HCT116 (cell line): ENCODE measurements at regions not wholly inside any gene's neighbourhood (a gene's known extent, or its start where the extent isn't known, plus 50 kb on each side); places are given as distances from the start of the nearest gene placed in this dataset.

Experiments
- ATAC-seq: fragments of 200-7000 bp; cut with Tn5 transposase; 2 replicates; pipeline ENCODE4 v1.9.1; 2020; ENCODE audit warnings: mild to moderate bottlenecking, moderate library complexity
- BruUV-seq: library from RNA; stranded (reverse); fragments of 400-500 nt; replicated peaks from 2 replicates; lab custom pipeline; 2021; lab: Mats Ljungman, UMichigan
- CTCF ChIA-PET: fragments of 300-600 bp; sonication (Branson Sonifier 250); formaldehyde crosslinking; loops from one replicate; lab custom pipeline; 2021; ENCODE audit warnings: antibody characterized with exemption; lab: Charles Lee
- POLR2A ChIA-PET: fragments of 300-600, 350-600 bp; sonication (Branson Sonifier 250); formaldehyde crosslinking; loops from one replicate; lab custom pipeline; 2021; ENCODE audit warnings: antibody characterized with exemption; lab: Charles Lee
- RAD21 ChIA-PET, 2 experiments: fragments of 300-600 bp; sonication (Branson Sonifier 250); formaldehyde crosslinking; loops; one replicate each; lab custom pipeline; 2023; ENCODE audit warnings: low total read pairs in 2 of 2; ENCODE audit not compliant: uncharacterized antibody in 2 of 2, unreplicated experiment in 2 of 2, low non-redundant PET in 1 of 2; lab: Charles Lee
- DNase-seq: peaks from one replicate; pipeline ENCODE4 v3.0.0-alpha.2; 2010; ENCODE audit warnings: low read depth, low spot score
- H2AFZ ChIP-seq: fragments of 200-600 bp; shearing (Covaris generic), sonication (generic); 2 replicates; pipeline ENCODE4 v1.6.1; 2017; ENCODE audit warnings: low read depth, mixed run types, mixed read lengths, antibody characterized with exemption, low read length; ENCODE audit not compliant: poor library complexity, severe bottlenecking
- H3K27ac ChIP-seq: 2 replicates; pipeline ENCODE4 v1.5.1; 2012; ENCODE audit warnings: low read depth, low read length
- H3K27me3 ChIP-seq: fragments of 200-600 bp; sonication (generic); 2 replicates; pipeline ENCODE4 v1.6.1; 2016; ENCODE audit warnings: mixed run types, low read length, mixed read lengths; ENCODE audit not compliant: insufficient read depth
- H3K36me3 ChIP-seq, 2 experiments: fragments of 200-500 bp in 1 of 2; fragments of 200-600 bp in 1 of 2; sonication (Bioruptor generic) in 1 of 2; sonication (generic) in 1 of 2; 2 replicates each; pipeline versions ENCODE4 v1.5.1 to v1.6.1; 2014 to 2016; ENCODE audit warnings: low read length in 2 of 2, inconsistent platforms in 1 of 2, mixed read lengths in 1 of 2, mixed run types in 1 of 2; ENCODE audit not compliant: insufficient read depth in 2 of 2, control insufficient read depth in 1 of 2
- H3K4me1 ChIP-seq, 2 experiments: fragments of 200-600 bp in 1 of 2; sonication (generic) in 1 of 2; 2 replicates each; pipeline versions ENCODE4 v1.5.1 to v1.6.1; 2012 to 2017; ENCODE audit warnings: low read length in 2 of 2, inconsistent platforms in 1 of 2, mild to moderate bottlenecking in 1 of 2, mixed read lengths in 1 of 2, mixed run types in 1 of 2, moderate library complexity in 1 of 2; ENCODE audit not compliant: insufficient read depth in 2 of 2, control insufficient read depth in 1 of 2
- H3K4me2 ChIP-seq: fragments of 200-600 bp; sonication (generic); 2 replicates; pipeline ENCODE4 v1.6.1; 2017; ENCODE audit warnings: mixed run types, low read length, mixed read lengths
- H3K4me3 ChIP-seq, 2 experiments: fragments of 200-600 bp in 1 of 2; sonication (generic) in 1 of 2; replicated peaks in 1 of 2; 2 replicates each; pipeline ENCODE4 v1.5.1; 2011 to 2016; ENCODE audit warnings: low read length in 2 of 2, control low read depth in 1 of 2, low read depth in 1 of 2, mild to moderate bottlenecking in 1 of 2, mixed read lengths in 1 of 2, mixed run types in 1 of 2
- H3K79me2 ChIP-seq: fragments of 200-600 bp; sonication (generic); 2 replicates; pipeline ENCODE4 v1.6.1; 2017; ENCODE audit warnings: mild to moderate bottlenecking, mixed run types, low read length, moderate library complexity, mixed read lengths; ENCODE audit not compliant: insufficient read depth
- H3K9ac ChIP-seq: fragments of 200-600 bp; sonication (generic); 2 replicates; pipeline ENCODE4 v1.6.1; 2016; ENCODE audit warnings: low read length, mixed read lengths
- H3K9me2 ChIP-seq: fragments of 200-600 bp; sonication (generic), shearing (Covaris generic); 2 replicates; pipeline ENCODE4 v1.6.1; 2017; ENCODE audit warnings: mixed run types, mild to moderate bottlenecking, moderate library complexity; ENCODE audit not compliant: insufficient read depth
- H3K9me3 ChIP-seq, 2 experiments: fragments of 200-500 bp in 1 of 2; fragments of 200-600 bp in 1 of 2; sonication (Bioruptor generic) in 1 of 2; sonication (generic) in 1 of 2; 2 replicates each; pipeline ENCODE4 v1.6.1; 2014 to 2017; ENCODE audit warnings: low read length in 2 of 2, mixed read lengths in 2 of 2, inconsistent platforms in 1 of 2, low read depth in 1 of 2, mild to moderate bottlenecking in 1 of 2, mixed run types in 1 of 2, moderate library complexity in 1 of 2; ENCODE audit not compliant: control insufficient read depth in 1 of 2, insufficient read depth in 1 of 2
- H4K20me1 ChIP-seq: fragments of 200-600 bp; sonication (generic), shearing (Covaris generic); 2 replicates; pipeline ENCODE4 v1.6.1; 2017; ENCODE audit warnings: mixed run types, mild to moderate bottlenecking, moderate library complexity; ENCODE audit not compliant: insufficient read depth
- CBX3 ChIP-seq: IDR thresholded peaks from 2 replicates; pipeline ENCODE4 v1.6.1; 2012; ENCODE audit warnings: low read depth
- EZH2phosphoT487 ChIP-seq: fragments of 200-600 bp; IDR thresholded peaks from 2 replicates; pipeline ENCODE4 v1.6.1; 2018; ENCODE audit warnings: antibody characterized with exemption, borderline replicate concordance
- JUND ChIP-seq: IDR thresholded peaks from 2 replicates; pipeline ENCODE4 v1.6.1; 2012
- POLR2AphosphoS5 ChIP-seq: IDR thresholded peaks from 2 replicates; pipeline ENCODE4 v1.6.1; 2011; ENCODE audit warnings: mild to moderate bottlenecking, low read depth, low read length, moderate library complexity
- REST ChIP-seq: IDR thresholded peaks from 2 replicates; pipeline ENCODE4 v1.6.1; 2012; ENCODE audit warnings: low read depth
- SP1 ChIP-seq: IDR thresholded peaks from 2 replicates; pipeline ENCODE4 v1.6.1; 2012; ENCODE audit warnings: low read depth
- ZFX ChIP-seq: fragments of 450-650 bp; IDR thresholded peaks from 2 replicates; pipeline ENCODE4 v1.6.1; 2017
- ZNF274 ChIP-seq: fragments of 200-500 bp; sonication (Bioruptor generic); IDR thresholded peaks from 2 replicates; pipeline ENCODE4 v1.6.1; 2014; ENCODE audit warnings: mild to moderate bottlenecking, low read depth, low read length, inconsistent platforms
- intact Hi-C: fragments of 100-400 bp; cut with micrococcal nuclease; formaldehyde crosslinking; loops from 2 replicates; pipeline ENCODE4 v1.10.0; 2022

GRCh38 chr7:110010359-110010758 lies 1080.6 kb upstream of the LRRN3 start:
- H3K4me3 ChIP-seq, result no peak overlapping the region
- no peak for ATAC-seq
- no peak for TF ChIP-seq ZFX
- TF ChIP-seq, all 23 proteins: peak for 0
- intact Hi-C loops, result no loop called here
- BruUV-seq, result no TSS peak
- Histone ChIP-seq H3K9me3 (no peaks in the 10 kb centered on the region), H3K4me1 (no peaks in the 10 kb centered on the region), H4K20me1 (no peaks in the 10 kb centered on the region), H3K9ac (no peak overlapping the region), H2AFZ (no peak overlapping the region), H3K4me2 (no peak overlapping the region), H3K9me2 (no peaks in the 10 kb centered on the region), H3K79me2 (no peaks in the 10 kb centered on the region), H3K27me3 (no peaks in the 10 kb centered on the region), H3K27ac (no peak overlapping the region), H3K36me3 (no peaks in the 10 kb centered on the region)
- DNase-seq, result no peak
- CTCF ChIA-PET, result no interaction called here
- POLR2A ChIA-PET, result no interaction called here
- RAD21 ChIA-PET, result no interaction called here

DNA sequence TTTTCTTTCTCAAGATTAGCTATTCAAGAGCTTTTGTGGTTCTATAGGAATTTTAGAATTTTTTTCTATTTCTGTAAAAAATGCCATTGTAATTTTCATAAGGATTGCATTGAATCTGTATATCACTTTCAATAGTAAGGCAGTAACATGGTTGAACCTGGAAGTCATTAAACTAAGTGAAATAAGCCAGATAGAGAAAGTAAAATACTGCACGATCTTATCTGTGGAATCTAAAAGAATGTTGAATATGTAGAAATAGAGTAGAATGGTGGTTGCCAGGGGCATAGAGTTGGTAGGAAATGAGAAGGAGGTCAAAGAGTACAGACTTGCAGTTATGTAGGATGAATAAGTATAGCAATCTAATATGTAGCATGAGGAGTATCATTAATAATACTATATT lies 1073.5 kb upstream of the LRRN3 start:
- RAD21 ChIA-PET, result interaction anchor here in 1 of 2 experiments (0.7 kb wide), 1 partner anchor 798 kb away, joined by 3 read pairs; no protein-coding TSS in a partner anchor
- DNase-seq, result no peak
- TF ChIP-seq SP1 (no peak), EZH2phosphoT487 (no peak), REST (no peak), JUND (no peak), POLR2AphosphoS5 (no peak), ZNF274 (no peak), ZFX (no peak), CBX3 (no peak)
- H2AFZ ChIP-seq, result no peak overlapping the region
- no peaks in the 10 kb centered on the region for H3K79me2 ChIP-seq
- no TSS peak for BruUV-seq
- no peaks in the 10 kb centered on the region for H3K4me1 ChIP-seq
- no peaks in the 10 kb centered on the region for H3K36me3 ChIP-seq
- H3K27me3 ChIP-seq, result no peaks in the 10 kb centered on the region
- no peaks in the 10 kb centered on the region for H3K9me3 ChIP-seq
- H4K20me1 ChIP-seq, result no peaks in the 10 kb centered on the region
- no peak overlapping the region for H3K4me3 ChIP-seq
- no peak overlapping the region for H3K27ac ChIP-seq
- intact Hi-C loops, result no loop called here
- POLR2A ChIA-PET, result no interaction called here
- H3K9ac ChIP-seq, result no peak overlapping the region
- CTCF ChIA-PET, result no interaction called here
- no peak overlapping the region for H3K4me2 ChIP-seq
- ATAC-seq, result no peak
- H3K9me2 ChIP-seq, result no peaks in the 10 kb centered on the region
